Pancreas (tissue), 10 donors: ENCODE measurements at regions not wholly inside any gene's neighbourhood (a gene's known extent, or its start where the extent isn't known, plus 50 kb on each side); places are given as distances from the start of the nearest gene placed in this dataset.
"Not testable (repeated sequence)": the region's sequence is repeated elsewhere in the genome, so short reads cannot be mapped to it uniquely, and the experiment has no call there.

Experiments
- ATAC-seq, 4 donors: fragments of 200-7000 bp; cut with Tn5 transposase; one replicate each; pipeline versions ENCODE4 v1.8.0 to v1.9.1; 2020; ENCODE audit warnings: mild to moderate bottlenecking in 4 of 4, moderate library complexity in 4 of 4
- DNase-seq, 6 donors: peaks; one replicate each; pipeline ENCODE4 v3.0.0-alpha.2; 2020
- FAIRE-seq: peaks from 2 replicates; lab custom pipeline; 2012; peaks lifted over from hg19 to GRCh38; lab: Jason Lieb, UNC
- H3K27ac ChIP-seq, 4 donors: fragments of 200-600 bp; sonication (generic); 1 replicate in 3 of 4; 2 replicates in 1 of 4; pipeline versions ENCODE4 v1.5.0 to v1.8.0; 2020
- H3K27me3 ChIP-seq, 4 donors: fragments of 200-600 bp; one replicate each; pipeline ENCODE4 v1.8.0; 2021
- H3K36me3 ChIP-seq, 3 donors: fragments of 200-600 bp; sonication (generic) in 1 of 3; one replicate each; pipeline versions ENCODE4 v1.5.0 to v1.8.0; 2020 to 2021
- H3K4me1 ChIP-seq, 3 donors: fragments of 200-600 bp; one replicate each; pipeline ENCODE4 v1.8.0; 2021
- H3K4me3 ChIP-seq, 4 donors: fragments of 200-600 bp; sonication (generic) in 2 of 4; one replicate each; pipeline versions ENCODE4 v1.5.0 to v1.8.0; 2020 to 2021
- H3K9me3 ChIP-seq, 4 donors: fragments of 200-600 bp; one replicate each; pipeline ENCODE4 v1.8.0; 2021
- WGBS, 2 donors: extraction: QIAGEN DNeasy Blood & Tissue Kit; methylation state at CpG; one replicate each; pipeline ENCODE4 v1.1.7; 2013; 5-methylcytosine and 5-hydroxymethylcytosine counted together
- intact Hi-C, 3 donors: fragments of 100-400 bp; cut with DNase I; formaldehyde crosslinking; loops; one replicate each; pipeline versions ENCODE4 v1.11.1 to v1.14.2; 2022
- TF ChIP-seq, protein P1 (sequence below), 4 donors: fragments of 200-600 bp; sonication (generic) in 3 of 4; IDR thresholded peaks; one replicate each; pipeline versions ENCODE4 v1.5.0 to v1.8.0; 2021; ENCODE audit warnings: antibody characterized with exemption in 4 of 4
- donor health status: healthy with polysubstance abuse.
- donor health status: DM: no; HTN: no; CAD: no; lungs with moderate emphysema.
- donor health status: DM: no; HTN: no; CAD: no.
- donor health status: control.
- donor health status: control.
- donor health status: Bipolar disorder and iron deficiency.
- donor health status: DM: yes; HTN: yes; CAD: no.
- donor health status: DM: no; HTN: no; CAD: no.
- donor health status: DM: no; HTN: no; CAD: no.
- donor health status: DM: yes; HTN: yes; CAD: no.

GRCh38 chr17:31629696-31630470, 229.2 kb downstream of the COPRS start:
- no peak for DNase-seq
- H3K27me3 ChIP-seq, result no peaks in the 10 kb centered on the region
- no peaks in the 10 kb centered on the region for H3K4me1 ChIP-seq
- H3K36me3 ChIP-seq, result no peaks in the 10 kb centered on the region
- FAIRE-seq, result no peak
- ATAC-seq, result no peak
- H3K9me3 ChIP-seq, result no peaks in the 10 kb centered on the region
- no peak overlapping the region for H3K27ac ChIP-seq
- TF ChIP-seq, protein P1, sequence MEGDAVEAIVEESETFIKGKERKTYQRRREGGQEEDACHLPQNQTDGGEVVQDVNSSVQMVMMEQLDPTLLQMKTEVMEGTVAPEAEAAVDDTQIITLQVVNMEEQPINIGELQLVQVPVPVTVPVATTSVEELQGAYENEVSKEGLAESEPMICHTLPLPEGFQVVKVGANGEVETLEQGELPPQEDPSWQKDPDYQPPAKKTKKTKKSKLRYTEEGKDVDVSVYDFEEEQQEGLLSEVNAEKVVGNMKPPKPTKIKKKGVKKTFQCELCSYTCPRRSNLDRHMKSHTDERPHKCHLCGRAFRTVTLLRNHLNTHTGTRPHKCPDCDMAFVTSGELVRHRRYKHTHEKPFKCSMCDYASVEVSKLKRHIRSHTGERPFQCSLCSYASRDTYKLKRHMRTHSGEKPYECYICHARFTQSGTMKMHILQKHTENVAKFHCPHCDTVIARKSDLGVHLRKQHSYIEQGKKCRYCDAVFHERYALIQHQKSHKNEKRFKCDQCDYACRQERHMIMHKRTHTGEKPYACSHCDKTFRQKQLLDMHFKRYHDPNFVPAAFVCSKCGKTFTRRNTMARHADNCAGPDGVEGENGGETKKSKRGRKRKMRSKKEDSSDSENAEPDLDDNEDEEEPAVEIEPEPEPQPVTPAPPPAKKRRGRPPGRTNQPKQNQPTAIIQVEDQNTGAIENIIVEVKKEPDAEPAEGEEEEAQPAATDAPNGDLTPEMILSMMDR (IDR thresholded peaks at IDR 0.05), result no peak
- intact Hi-C loops, result no loop called here
- no peak overlapping the region for H3K4me3 ChIP-seq
- 66 to 76% methylated on average over 8 of the region's 8 CpGs for WGBS, 2 donors

GRCh38 chr17:31627960-31628359, 231.1 kb downstream of the COPRS start:
- H3K27me3 ChIP-seq, result no peaks in the 10 kb centered on the region
- no peaks in the 10 kb centered on the region for H3K4me1 ChIP-seq
- no peak overlapping the region for H3K4me3 ChIP-seq
- DNase-seq (no peak), ATAC-seq (no peak), FAIRE-seq (no peak)
- TF ChIP-seq, protein P1 (IDR thresholded peaks at IDR 0.05), result no peak
- H3K27ac ChIP-seq, result no peak overlapping the region
- 71 to 77% methylated on average over 1 of the region's 1 CpG for WGBS, 2 donors
- H3K9me3 ChIP-seq, result no peaks in the 10 kb centered on the region
- no peaks in the 10 kb centered on the region for H3K36me3 ChIP-seq
- intact Hi-C loops, result no loop called here

DNA sequence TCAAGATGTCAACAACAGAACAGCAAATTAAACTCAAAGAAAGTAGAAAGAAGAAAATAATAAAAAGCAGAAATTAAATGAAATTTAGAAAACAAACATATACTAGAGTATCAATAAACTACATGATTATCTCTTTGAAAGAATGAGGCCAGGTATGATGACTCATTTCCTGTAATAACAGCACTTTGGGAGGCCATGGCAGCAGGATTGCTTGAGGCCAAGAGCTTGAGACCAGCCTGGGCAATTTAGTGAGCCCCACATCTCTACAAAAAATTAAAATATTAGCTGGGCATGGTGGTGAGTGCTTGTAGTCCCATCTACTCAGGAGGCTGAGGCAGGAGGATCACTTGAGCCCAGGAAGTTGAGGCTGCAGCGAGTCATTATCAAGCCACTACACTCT, 232.5 kb downstream of the RAB11FIP4 start:
- Histone ChIP-seq H3K4me3 (no peak overlapping the region), H3K27ac (no peak overlapping the region), H3K27me3 (no peaks in the 10 kb centered on the region), H3K36me3 (no peaks in the 10 kb centered on the region), H3K9me3 (no peaks in the 10 kb centered on the region), H3K4me1 (peaks cover 0 to 4% (median 2%) of the 10 kb centered on the region in 3 donors)
- FAIRE-seq, result no peak
- TF ChIP-seq, protein P1 (IDR thresholded peaks at IDR 0.05), result no peak
- WGBS, 2 donors, result 95 to 100% methylated on average over 1 of the region's 1 CpG
- intact Hi-C loops, result no loop called here
- no peak for DNase-seq
- ATAC-seq, result no peak

- FAIRE-seq (no peak), DNase-seq (no peak), ATAC-seq (no peak)
- H3K27me3 ChIP-seq, result no peaks in the 10 kb centered on the region
- peaks cover 0 to 4% (median 0%) of the 10 kb centered on the region in 4 donors for H3K9me3 ChIP-seq
- H3K36me3 ChIP-seq, result no peaks in the 10 kb centered on the region
- intact Hi-C loops, result no loop called here
- H3K4me1 ChIP-seq, result peaks cover 0 to 4% (median 2%) of the 10 kb centered on the region in 3 donors
- WGBS, 2 donors, result 44 to 45% methylated on average over 3 of the region's 3 CpGs
- H3K4me3 ChIP-seq, result no peak overlapping the region
- TF ChIP-seq, protein P1 (IDR thresholded peaks at IDR 0.05), result no peak
- H3K27ac ChIP-seq, result no peak overlapping the region
These were observed 231.0 kb downstream of the RAB11FIP4 start for GRCh38 chr17:31622500-31622899.

GRCh38 chr17:31621566-31621965, 230.1 kb downstream of the RAB11FIP4 start:
- no peak for DNase-seq
- H3K9me3 ChIP-seq, result peaks cover 0 to 4% (median 0%) of the 10 kb centered on the region in 4 donors
- peak in 3 of 4 donors; percentile 57 to 90 (median 86) for ATAC-seq
- WGBS, 2 donors, result 31 to 37% methylated on average over 4 of the region's 4 CpGs
- no peak overlapping the region for H3K27ac ChIP-seq
- no peaks in the 10 kb centered on the region for H3K36me3 ChIP-seq
- H3K4me3 ChIP-seq, result no peak overlapping the region
- H3K4me1 ChIP-seq, result peaks cover 0 to 4% (median 2%) of the 10 kb centered on the region in 3 donors
- TF ChIP-seq, protein P1 (IDR thresholded peaks at IDR 0.05), result no peak
- FAIRE-seq, result no peak
- H3K27me3 ChIP-seq, result no peaks in the 10 kb centered on the region
- intact Hi-C loops, result no loop called here

DNA sequence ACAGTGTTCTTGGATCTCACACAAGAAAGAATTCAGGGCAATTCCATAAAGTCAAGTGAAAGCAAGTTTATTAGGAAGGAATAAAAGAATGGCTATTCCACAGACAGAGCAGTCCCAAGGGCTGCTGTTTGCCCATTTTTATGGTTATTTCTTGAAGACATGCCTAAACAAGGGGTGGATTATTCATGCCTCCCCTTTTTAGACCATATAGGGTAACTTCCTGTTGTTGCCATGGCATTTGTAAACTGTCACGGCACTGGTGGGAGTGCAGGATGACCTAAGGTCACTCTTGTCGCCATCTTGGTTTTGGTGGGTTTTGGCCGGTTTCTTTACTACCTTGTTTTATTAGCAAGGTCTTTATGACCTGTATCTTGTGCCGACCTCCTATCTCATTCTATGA, 219.6 kb downstream of the RAB11FIP4 start:
- H3K27ac ChIP-seq, H3K9me3 ChIP-seq, DNase-seq, ATAC-seq, intact Hi-C loops, H3K4me1 ChIP-seq, FAIRE-seq, H3K36me3 ChIP-seq, H3K27me3 ChIP-seq, H3K4me3 ChIP-seq: not testable (repeated sequence)
- WGBS, 2 donors, result 78 to 86% methylated on average over 4 of the region's 4 CpGs
